GM23338 (cell line): ENCODE measurements at regions not wholly inside any gene's neighbourhood (a gene's known extent, or its start where the extent isn't known, plus 50 kb on each side); places are given as distances from the start of the nearest gene placed in this dataset.

Experiments used
- ATAC-seq: fragments of 200-7000 bp; cut with Tn5 transposase; 3 replicates; pipeline ENCODE4 v1.9.1; 2020
- DNase-seq: peaks from one replicate; pipeline ENCODE4 v3.0.0-alpha.2; 2015; ENCODE audit warnings: low spot score
- H2AFZ ChIP-seq: fragments of 200-600 bp; sonication (generic); 2 replicates; pipeline ENCODE4 v1.8.0; 2016; ENCODE audit warnings: antibody characterized with exemption, mild to moderate bottlenecking, moderate library complexity
- H3F3A ChIP-seq: fragments of 200-600 bp; sonication (generic); replicated peaks from 2 replicates; pipeline ENCODE4 v1.8.0; 2017; ENCODE audit warnings: antibody characterized with exemption, mixed run types, low read depth
- H3K27ac ChIP-seq: fragments of 200-600 bp; sonication (generic); 2 replicates; pipeline ENCODE4 v1.6.1; 2016; ENCODE audit warnings: low read depth
- H3K27me3 ChIP-seq: fragments of 200-600 bp; sonication (generic); 2 replicates; pipeline ENCODE4 v1.8.0; 2016; ENCODE audit warnings: mild to moderate bottlenecking, mixed run types, moderate library complexity; ENCODE audit not compliant: insufficient read depth
- H3K36me3 ChIP-seq: fragments of 200-600 bp; sonication (generic); 2 replicates; pipeline ENCODE4 v1.8.0; 2016; ENCODE audit warnings: mild to moderate bottlenecking; ENCODE audit not compliant: insufficient read depth
- H3K4me1 ChIP-seq: fragments of 200-600 bp; sonication (generic); 2 replicates; pipeline ENCODE4 v1.8.0; 2016; ENCODE audit warnings: mild to moderate bottlenecking, moderate library complexity; ENCODE audit not compliant: insufficient read depth
- H3K4me2 ChIP-seq: fragments of 200-600 bp; sonication (generic); 2 replicates; pipeline ENCODE4 v1.7.1; 2017; ENCODE audit warnings: mixed run types
- H3K4me3 ChIP-seq: fragments of 200-600 bp; sonication (generic); 2 replicates; pipeline ENCODE4 v1.6.1; 2016; ENCODE audit warnings: mixed run types
- H3K79me2 ChIP-seq: fragments of 200-600 bp; sonication (generic); replicated peaks from 2 replicates; pipeline ENCODE4 v1.8.0; 2017; ENCODE audit warnings: mild to moderate bottlenecking; ENCODE audit not compliant: insufficient read depth
- H3K9me2 ChIP-seq: fragments of 200-600 bp; sonication (generic); 2 replicates; pipeline ENCODE4 v1.8.0; 2017; ENCODE audit not compliant: insufficient read depth
- H4K20me1 ChIP-seq: fragments of 200-600 bp; sonication (generic); replicated peaks from 2 replicates; pipeline ENCODE4 v1.8.0; 2017; ENCODE audit warnings: mild to moderate bottlenecking; ENCODE audit not compliant: insufficient read depth
- H3K27ac Mint-ChIP-seq: 2 replicates; pipeline ENCODE4 v1.8.0; 2020; ENCODE audit warnings: inconsistent platforms, mild to moderate bottlenecking, moderate library complexity, mixed read lengths
- H3K27me3 Mint-ChIP-seq: 3 replicates; pipeline ENCODE4 v1.8.0; 2022; ENCODE audit warnings: low read depth, mild to moderate bottlenecking, moderate library complexity, mixed read lengths, inconsistent platforms; ENCODE audit not compliant: insufficient read depth, poor library complexity
- H3K36me3 Mint-ChIP-seq: 3 replicates; pipeline ENCODE4 v1.8.0; 2021; ENCODE audit warnings: low read depth, mild to moderate bottlenecking, inconsistent platforms, moderate library complexity, mixed read lengths
- H3K4me1 Mint-ChIP-seq: 3 replicates; pipeline ENCODE4 v1.8.0; 2020; ENCODE audit warnings: mild to moderate bottlenecking, inconsistent platforms, mixed read lengths
- H3K4me3 Mint-ChIP-seq: 3 replicates; pipeline ENCODE4 v1.8.0; 2021; ENCODE audit warnings: moderate library complexity, mild to moderate bottlenecking, inconsistent platforms, mixed read lengths
- H3K9me3 Mint-ChIP-seq: 3 replicates; pipeline ENCODE4 v1.8.0; 2020; ENCODE audit warnings: moderate library complexity, mild to moderate bottlenecking, inconsistent platforms, mixed read lengths
- EZH2 ChIP-seq: fragments of 200-600 bp; sonication (generic); IDR thresholded peaks from one replicate; pipeline ENCODE4 v1.8.0; 2017; ENCODE audit warnings: antibody characterized with exemption, mild to moderate bottlenecking, low read depth; ENCODE audit not compliant: unreplicated experiment
- EZH2phosphoT487 ChIP-seq: fragments of 200-600 bp; sonication (generic); IDR thresholded peaks from one replicate; pipeline ENCODE4 v1.8.1; 2018; ENCODE audit warnings: antibody characterized with exemption; ENCODE audit not compliant: unreplicated experiment
- STAT1 ChIP-seq: IDR thresholded peaks from one replicate; pipeline ENCODE4 v1.6.1; 2016; ENCODE audit warnings: antibody characterized with exemption; ENCODE audit not compliant: unreplicated experiment
- ZNF331 ChIP-seq: fragments of 250-450 bp; sonication (Bioruptor Pico); IDR thresholded peaks from 2 replicates; pipeline ENCODE4 v1.5.0; 2020; ENCODE audit warnings: low read depth, mild to moderate bottlenecking, moderate library complexity
- ZNF462 ChIP-seq: fragments of 250-450 bp; sonication (Bioruptor Pico); IDR thresholded peaks from 2 replicates; pipeline ENCODE4 v1.5.0; 2020; ENCODE audit warnings: mild to moderate bottlenecking, moderate library complexity
- TF ChIP-seq, protein P1 (sequence below), 2 experiments: fragments of 200-600 bp in 1 of 2; sonication (generic) in 1 of 2; conservative IDR thresholded peaks; 2 replicates each; pipeline versions ENCODE4 v1.5.1 to v1.6.1; 2016 to 2017; ENCODE audit warnings: antibody characterized with exemption in 2 of 2, low read depth in 2 of 2, mild to moderate bottlenecking in 2 of 2, moderate library complexity in 1 of 2

- Histone ChIP-seq H3K9me2 (0 out of 2 replicates have a peak, but pooled peaks cover 4% of the 10 kb centered on the region), H3K36me3 (no peaks in the 10 kb centered on the region), H3K27me3 (no peaks in the 10 kb centered on the region), H3K79me2 (no peaks in the 10 kb centered on the region), H3K4me3 (no peak overlapping the region), H3K27ac (no peak overlapping the region), H3F3A (no peaks in the 10 kb centered on the region), H4K20me1 (no peaks in the 10 kb centered on the region), H2AFZ (peak overlapping the region; percentile 5; the same call in 1 of the 2 replicates), H3K4me1 (peaks cover 11% of the 10 kb centered on the region; the same call in 1 of the 2 replicates), H3K4me2 (no peak overlapping the region)
- H3K4me1 Mint-ChIP-seq, result peaks cover 17% of the 10 kb centered on the region
- ATAC-seq (peak; percentile 79), DNase-seq (peak; percentile 58)
- H3K36me3 Mint-ChIP-seq, result no peaks in the 10 kb centered on the region; the same call in 2 of the 3 replicates
- H3K9me3 Mint-ChIP-seq, result no peaks in the 10 kb centered on the region
- no peak overlapping the region for H3K27ac Mint-ChIP-seq
- H3K4me3 Mint-ChIP-seq, result no peak overlapping the region
- H3K27me3 Mint-ChIP-seq, result peaks cover 4% of the 10 kb centered on the region
- TF ChIP-seq, protein P1, sequence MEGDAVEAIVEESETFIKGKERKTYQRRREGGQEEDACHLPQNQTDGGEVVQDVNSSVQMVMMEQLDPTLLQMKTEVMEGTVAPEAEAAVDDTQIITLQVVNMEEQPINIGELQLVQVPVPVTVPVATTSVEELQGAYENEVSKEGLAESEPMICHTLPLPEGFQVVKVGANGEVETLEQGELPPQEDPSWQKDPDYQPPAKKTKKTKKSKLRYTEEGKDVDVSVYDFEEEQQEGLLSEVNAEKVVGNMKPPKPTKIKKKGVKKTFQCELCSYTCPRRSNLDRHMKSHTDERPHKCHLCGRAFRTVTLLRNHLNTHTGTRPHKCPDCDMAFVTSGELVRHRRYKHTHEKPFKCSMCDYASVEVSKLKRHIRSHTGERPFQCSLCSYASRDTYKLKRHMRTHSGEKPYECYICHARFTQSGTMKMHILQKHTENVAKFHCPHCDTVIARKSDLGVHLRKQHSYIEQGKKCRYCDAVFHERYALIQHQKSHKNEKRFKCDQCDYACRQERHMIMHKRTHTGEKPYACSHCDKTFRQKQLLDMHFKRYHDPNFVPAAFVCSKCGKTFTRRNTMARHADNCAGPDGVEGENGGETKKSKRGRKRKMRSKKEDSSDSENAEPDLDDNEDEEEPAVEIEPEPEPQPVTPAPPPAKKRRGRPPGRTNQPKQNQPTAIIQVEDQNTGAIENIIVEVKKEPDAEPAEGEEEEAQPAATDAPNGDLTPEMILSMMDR (conservative IDR thresholded peaks at IDR 0.05; ENCODE audit: low read depth in 2 of 2), result peak in 1 of 2 experiments; percentile 36; a peak in 3 of 4 replicates
- TF ChIP-seq EZH2 (no peak), ZNF331 (CRISPR knock-in tag) (no peak), STAT1 (no peak), EZH2phosphoT487 (no peak)
Observed at GRCh38 chr4:123747016-123747415, 350.4 kb downstream of the SPRY1 start.

GRCh38 chr4:123748806-123749205 lies 352.2 kb downstream of the SPRY1 start:
- H3F3A ChIP-seq, result no peaks in the 10 kb centered on the region
- TF ChIP-seq EZH2phosphoT487 (no peak), ZNF462 (CRISPR knock-in tag) (no peak)
- TF ChIP-seq, protein P1 (conservative IDR thresholded peaks at IDR 0.05; ENCODE audit: low read depth in 2 of 2), result no peak
- no peak overlapping the region for H3K4me3 Mint-ChIP-seq
- no peaks in the 10 kb centered on the region for H3K9me3 Mint-ChIP-seq
- peaks cover 17% of the 10 kb centered on the region for H3K4me1 Mint-ChIP-seq
- H3K4me1 ChIP-seq, result peaks cover 11% of the 10 kb centered on the region; the same call in 1 of the 2 replicates
- no peak overlapping the region for H3K27ac Mint-ChIP-seq
- H3K4me2 ChIP-seq, result no peak overlapping the region
- H3K27ac ChIP-seq, result no peak overlapping the region
- no peaks in the 10 kb centered on the region for H4K20me1 ChIP-seq
- H3K27me3 Mint-ChIP-seq, result peaks cover 4% of the 10 kb centered on the region
- H3K9me2 ChIP-seq, result 0 out of 2 replicates have a peak, but pooled peaks cover 4% of the 10 kb centered on the region
- H3K27me3 ChIP-seq, result no peaks in the 10 kb centered on the region
- no peaks in the 10 kb centered on the region for H3K79me2 ChIP-seq
- no peak overlapping the region for H3K4me3 ChIP-seq
- H3K36me3 Mint-ChIP-seq, result no peaks in the 10 kb centered on the region; the same call in 2 of the 3 replicates
- ATAC-seq (no peak), DNase-seq (no peak)
- 0 out of 2 replicates have a peak overlapping the region, but pooled peaks have one; percentile 16 for H2AFZ ChIP-seq
- no peaks in the 10 kb centered on the region for H3K36me3 ChIP-seq
